GM12872 (cell line): ENCODE measurements at regions not wholly inside any gene's neighbourhood (a gene's known extent, or its start where the extent isn't known, plus 50 kb on each side); places are given as distances from the start of the nearest gene placed in this dataset.

Experiments
- TF ChIP-seq, protein P1 (sequence below): IDR thresholded peaks from 3 replicates; pipeline ENCODE4 v1.5.1; 2011; ENCODE audit warnings: low read depth, mild to moderate bottlenecking, low read length, moderate library complexity; ENCODE audit not compliant: insufficient read depth

DNA sequence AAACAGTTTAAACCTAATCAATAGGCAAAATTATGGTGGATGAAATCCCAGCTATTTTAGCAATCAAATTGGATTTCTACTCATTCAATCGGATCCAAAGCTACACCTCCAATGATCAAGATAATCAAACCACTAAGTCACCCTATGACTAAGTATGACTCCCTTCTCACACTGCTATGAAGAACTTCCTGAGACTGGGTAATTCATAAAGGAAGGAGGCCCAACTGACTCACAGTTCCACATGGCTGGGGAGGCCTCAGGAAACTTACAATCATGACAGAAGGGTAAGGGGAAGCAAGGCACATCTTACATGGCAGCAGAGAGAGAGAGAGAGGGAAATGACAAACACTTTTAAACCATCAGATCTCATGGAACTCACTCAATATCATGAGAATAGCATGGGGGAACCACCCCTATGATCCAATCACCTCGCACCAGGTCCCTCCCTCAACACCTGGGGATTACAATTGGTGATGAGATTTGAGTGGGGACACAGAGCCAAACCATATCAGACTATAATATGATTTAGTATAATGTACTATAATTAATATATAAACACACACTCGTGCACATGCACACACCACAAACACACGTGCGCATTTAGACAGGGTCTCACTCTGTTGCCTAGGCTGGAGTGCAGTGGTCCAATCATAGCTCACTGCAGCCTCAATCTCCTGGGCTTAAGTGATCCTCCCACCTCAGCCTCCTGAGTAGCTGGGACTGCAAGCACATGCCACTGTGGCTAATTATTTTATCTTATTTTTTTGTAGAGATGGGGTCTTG is 213.6 kb upstream of the FOXK1 start:
- TF ChIP-seq, protein P1, sequence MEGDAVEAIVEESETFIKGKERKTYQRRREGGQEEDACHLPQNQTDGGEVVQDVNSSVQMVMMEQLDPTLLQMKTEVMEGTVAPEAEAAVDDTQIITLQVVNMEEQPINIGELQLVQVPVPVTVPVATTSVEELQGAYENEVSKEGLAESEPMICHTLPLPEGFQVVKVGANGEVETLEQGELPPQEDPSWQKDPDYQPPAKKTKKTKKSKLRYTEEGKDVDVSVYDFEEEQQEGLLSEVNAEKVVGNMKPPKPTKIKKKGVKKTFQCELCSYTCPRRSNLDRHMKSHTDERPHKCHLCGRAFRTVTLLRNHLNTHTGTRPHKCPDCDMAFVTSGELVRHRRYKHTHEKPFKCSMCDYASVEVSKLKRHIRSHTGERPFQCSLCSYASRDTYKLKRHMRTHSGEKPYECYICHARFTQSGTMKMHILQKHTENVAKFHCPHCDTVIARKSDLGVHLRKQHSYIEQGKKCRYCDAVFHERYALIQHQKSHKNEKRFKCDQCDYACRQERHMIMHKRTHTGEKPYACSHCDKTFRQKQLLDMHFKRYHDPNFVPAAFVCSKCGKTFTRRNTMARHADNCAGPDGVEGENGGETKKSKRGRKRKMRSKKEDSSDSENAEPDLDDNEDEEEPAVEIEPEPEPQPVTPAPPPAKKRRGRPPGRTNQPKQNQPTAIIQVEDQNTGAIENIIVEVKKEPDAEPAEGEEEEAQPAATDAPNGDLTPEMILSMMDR, result no peak

DNA sequence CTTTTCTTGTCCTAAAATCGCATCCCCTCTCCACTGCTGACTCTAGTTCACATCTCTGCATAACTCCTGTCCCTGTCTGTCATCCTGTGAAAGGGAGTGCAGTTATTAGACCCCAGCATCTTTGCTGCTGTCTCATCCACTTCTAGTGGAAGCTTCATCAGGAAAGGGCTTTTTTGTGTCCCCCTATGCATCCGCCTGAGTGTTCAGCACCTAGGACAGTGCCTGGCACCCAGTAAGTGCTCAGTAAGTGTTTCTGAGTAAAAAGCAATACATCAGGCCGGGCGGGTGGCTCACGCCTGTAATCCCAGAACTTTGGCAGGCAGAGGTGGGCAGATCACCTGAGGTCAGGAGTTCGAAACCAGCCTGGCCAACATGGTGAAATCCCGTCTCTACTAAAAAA is 211.8 kb upstream of the FOXK1 start:
- TF ChIP-seq, protein P1, result no peak

DNA sequence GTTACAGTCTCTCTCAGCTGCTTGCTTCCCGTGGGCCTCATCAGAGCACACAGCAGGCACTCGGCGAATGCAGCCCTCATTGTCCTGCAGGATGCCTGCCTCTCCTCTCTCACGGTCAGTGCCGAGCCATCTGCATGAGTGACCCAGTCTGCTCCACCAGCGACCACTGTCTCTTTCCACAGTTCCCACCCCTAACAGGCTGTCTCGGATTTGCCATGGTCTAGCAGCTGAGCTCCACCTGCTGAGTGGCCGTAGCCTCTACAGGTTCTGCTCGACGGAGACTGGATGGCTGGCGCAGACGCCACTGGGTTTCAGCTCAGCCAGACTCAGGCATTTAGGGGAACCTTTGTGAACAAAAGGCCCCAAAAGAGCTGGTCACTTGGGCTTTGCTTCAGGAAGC is 209.4 kb upstream of the FOXK1 start:
- TF ChIP-seq, protein P1, result no peak

DNA sequence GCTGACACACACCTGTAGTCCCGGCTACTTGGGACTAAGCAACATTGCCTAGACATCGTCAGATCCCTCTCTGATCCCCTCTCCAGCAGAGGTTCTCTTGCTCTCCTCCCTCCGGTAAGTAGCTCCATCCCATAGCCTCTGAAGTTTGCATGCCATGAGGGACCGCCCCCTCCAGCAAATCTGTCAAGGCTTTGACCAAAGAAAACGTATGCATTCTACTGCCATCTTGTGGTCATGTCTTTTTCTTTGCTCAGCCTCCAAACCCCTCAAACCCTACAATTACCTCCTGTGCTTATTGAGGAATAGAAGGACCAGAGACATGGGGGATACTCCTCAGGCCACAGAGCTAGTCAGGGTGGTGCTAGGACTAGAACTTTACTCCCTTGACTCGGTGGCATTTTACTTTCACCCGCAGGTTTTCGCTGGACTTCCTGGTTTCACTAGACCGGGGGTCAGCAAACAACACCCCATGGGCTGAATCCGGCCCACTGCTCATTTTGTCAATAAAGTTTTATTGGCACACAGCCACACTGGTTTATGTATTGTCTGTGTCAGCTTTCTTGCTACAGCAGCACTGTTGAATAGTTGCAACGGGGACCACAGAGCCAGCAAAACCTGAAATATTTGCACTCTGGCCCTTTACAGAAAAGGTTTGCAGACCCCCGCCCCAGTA is 202.6 kb upstream of the FOXK1 start:
- TF ChIP-seq, protein P1, result peak; percentile 43; the same call in 2 of the 3 replicates

DNA sequence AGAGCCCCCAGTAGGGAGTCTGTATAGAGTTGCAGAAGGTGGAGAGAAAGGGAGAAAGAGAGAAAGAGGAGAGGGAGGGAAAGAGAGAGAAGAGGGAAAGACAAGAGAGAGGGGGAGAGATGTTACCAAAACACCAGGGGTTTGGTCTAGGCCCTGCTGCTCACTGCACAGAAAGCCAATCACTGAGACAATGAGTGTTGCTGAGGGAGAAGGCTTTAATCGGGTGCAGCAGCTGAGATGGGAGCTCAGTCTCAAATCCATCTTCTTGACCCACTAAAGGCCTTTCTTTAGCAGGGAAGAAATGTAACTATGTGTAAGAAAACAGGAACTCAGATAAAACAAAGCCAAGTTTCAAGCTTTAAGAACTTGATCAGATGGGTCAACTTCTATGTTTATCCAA is 198.2 kb upstream of the FOXK1 start:
- TF ChIP-seq, protein P1, result no peak

DNA sequence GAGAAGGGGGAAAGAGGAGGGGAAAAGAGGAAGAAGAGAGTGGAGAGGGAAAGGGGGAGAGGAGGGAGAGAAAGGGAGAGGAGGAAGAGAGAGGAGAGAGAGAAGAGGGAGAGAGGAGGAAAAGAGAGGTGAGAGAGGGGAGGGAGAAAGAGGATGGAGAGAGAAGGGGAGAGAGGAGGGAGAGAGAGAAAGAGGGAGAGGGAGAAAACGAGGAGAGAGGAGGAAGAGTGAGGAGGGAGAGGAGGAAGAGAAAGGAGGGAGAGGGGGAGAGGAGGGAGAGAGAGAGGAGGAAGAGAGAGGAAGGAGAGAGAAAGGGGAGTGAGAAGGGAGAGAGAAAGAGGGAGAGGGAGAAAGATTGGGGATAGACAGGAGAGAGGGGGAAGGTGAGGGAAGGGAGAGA is 197.6 kb upstream of the FOXK1 start:
- TF ChIP-seq, protein P1, result no peak

DNA sequence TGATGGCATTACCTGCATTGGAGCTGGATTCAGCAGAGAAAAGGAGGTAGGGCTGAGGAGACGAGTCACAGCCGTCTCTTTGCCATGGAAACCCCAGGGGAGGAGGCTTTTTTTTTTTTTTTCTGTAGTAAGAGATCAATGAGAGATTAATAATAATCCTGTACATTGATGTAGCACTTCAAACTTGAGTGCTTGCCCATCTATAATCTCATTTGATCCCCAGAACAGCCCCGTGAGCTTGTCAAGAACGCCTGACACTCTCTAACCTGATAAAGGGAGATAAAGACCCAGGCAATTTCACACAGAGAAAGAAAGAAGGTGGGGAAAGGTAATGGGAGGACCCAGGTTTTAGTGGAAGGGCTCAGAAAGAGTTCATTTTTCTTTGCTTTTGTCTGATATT is 195.2 kb upstream of the FOXK1 start:
- TF ChIP-seq, protein P1, result no peak
